ENCODE measurements at regions not wholly inside any gene's neighbourhood (a gene's known extent, or its start where the extent isn't known, plus 50 kb on each side); places are given as distances from the start of the nearest gene placed in this dataset.

GRCh38 chr18:42636309-42636708 lies 479.2 kb downstream of the RIT2 start:
- TF ChIP-seq SUZ12 (IDR thresholded peaks at IDR 0.05; ENCODE audit: extremely low read depth, insufficient read depth, insufficient read length) (no peak), YY1 (IDR thresholded peaks at IDR 0.05; ENCODE audit: insufficient read depth, insufficient read length) (no peak), ZNF274 (IDR thresholded peaks at IDR 0.05; ENCODE audit: low read depth, low read length) (no peak)

Data from NT2/D1 (cell line).